Activated T-helper 2 cell treated with anti-CD3 and anti-CD28 coated beads, Interferon-gamma antibody, Interleukin-2, Interleukin-4, amounts not matched to agents 10 μg/mL and 5 μg/mL and 100 μg/mL, durations not matched to agents 14 hours and 24 hours and 36 hours (primary cell): ENCODE measurements at regions not wholly inside any gene's neighbourhood (a gene's known extent, or its start where the extent isn't known, plus 50 kb on each side); places are given as distances from the start of the nearest gene placed in this dataset.

Experiments used
- DNase-seq: peaks from one replicate; pipeline ENCODE4 v3.0.0; 2021; ENCODE audit warnings: low spot score
- H3K27ac Mint-ChIP-seq: one replicate; pipeline ENCODE4 v1.8.0; 2021; ENCODE audit warnings: mixed read lengths
- H3K27me3 Mint-ChIP-seq: one replicate; pipeline ENCODE4 v1.8.0; 2021; ENCODE audit warnings: low read depth, mixed read lengths
- H3K36me3 Mint-ChIP-seq: one replicate; pipeline ENCODE4 v1.8.0; 2021; ENCODE audit warnings: low read depth, mixed read lengths
- H3K4me1 Mint-ChIP-seq: one replicate; pipeline ENCODE4 v1.8.0; 2021; ENCODE audit warnings: low read depth, mixed read lengths
- H3K4me3 Mint-ChIP-seq: one replicate; pipeline ENCODE4 v1.8.0; 2021; ENCODE audit warnings: low read depth, mild to moderate bottlenecking, moderate library complexity, mixed read lengths
- H3K9me3 Mint-ChIP-seq: one replicate; pipeline ENCODE4 v1.8.0; 2021; ENCODE audit warnings: mixed read lengths
- intact Hi-C: fragments of 100-400 bp; cut with micrococcal nuclease; formaldehyde crosslinking; loops from one replicate; pipeline ENCODE4 v1.15.1; 2023

- Mint-ChIP-seq H3K9me3 (peaks cover 42% of the 10 kb centered on the region), H3K36me3 (no peaks in the 10 kb centered on the region), H3K27me3 (peaks cover 13% of the 10 kb centered on the region), H3K4me1 (peaks cover 3% of the 10 kb centered on the region), H3K4me3 (no peak overlapping the region), H3K27ac (no peak overlapping the region)
- no peak for DNase-seq
- intact Hi-C loops = no loop called here
Measured at GRCh38 chr10:78326372-78326771, 292.7 kb downstream of the RPS24 start.

- H3K4me3 Mint-ChIP-seq = no peak overlapping the region
- H3K27me3 Mint-ChIP-seq = peaks cover 8% of the 10 kb centered on the region
- no peaks in the 10 kb centered on the region for H3K36me3 Mint-ChIP-seq
- H3K4me1 Mint-ChIP-seq = peaks cover 3% of the 10 kb centered on the region
- no peak overlapping the region for H3K27ac Mint-ChIP-seq
- peak; percentile 3 for DNase-seq
- H3K9me3 Mint-ChIP-seq = peaks cover 42% of the 10 kb centered on the region
- intact Hi-C loops = no loop called here
Measured at GRCh38 chr10:78327778-78328591, 294.3 kb downstream of the RPS24 start.

DNA sequence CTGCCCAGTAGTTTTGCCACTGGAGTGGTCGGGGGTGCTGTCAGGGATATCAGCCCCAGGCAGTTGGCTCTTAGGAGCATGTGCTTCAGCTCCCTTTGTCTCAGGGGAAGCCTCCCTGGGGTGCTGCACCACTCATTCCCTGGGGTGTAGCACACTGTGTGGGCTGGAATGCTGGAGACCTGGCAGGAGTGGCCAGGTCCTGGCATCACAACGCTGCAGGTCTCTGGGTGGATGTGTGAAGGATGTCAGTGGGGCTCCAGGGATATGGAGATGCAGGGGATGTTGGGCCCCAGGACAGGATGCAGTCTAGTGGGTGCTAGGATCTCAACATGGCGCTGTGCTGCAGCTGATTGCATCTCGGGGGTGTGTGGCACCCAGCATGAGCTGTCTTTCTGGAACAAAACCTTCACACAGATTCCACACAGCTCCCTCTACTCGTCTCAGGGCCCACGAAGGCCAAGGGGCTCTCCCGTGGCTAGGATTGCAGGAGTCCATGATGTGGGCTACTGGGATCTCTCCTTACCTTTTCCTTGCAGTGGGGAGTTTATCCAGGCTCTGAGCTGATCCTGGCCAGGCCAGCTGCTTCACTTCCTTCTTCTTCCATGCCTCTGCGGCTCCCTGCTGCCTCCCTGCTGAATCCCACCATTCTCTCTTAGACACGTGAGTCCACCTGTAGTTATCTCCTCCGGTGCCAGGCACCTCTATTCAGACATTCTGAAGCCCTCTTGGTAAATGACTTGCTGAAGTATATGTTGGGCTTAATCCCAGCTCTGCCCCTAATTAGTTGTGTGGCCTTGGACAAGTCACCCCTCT lies 295.1 kb downstream of the RPS24 start:
- H3K36me3 Mint-ChIP-seq = no peaks in the 10 kb centered on the region
- intact Hi-C loops = no loop called here

GRCh38 chr10:78330884-78331283 lies 297.2 kb downstream of the RPS24 start:
- intact Hi-C loops = no loop called here
- no peaks in the 10 kb centered on the region for H3K4me1 Mint-ChIP-seq
- no peak overlapping the region for H3K4me3 Mint-ChIP-seq
- no peak overlapping the region for H3K27ac Mint-ChIP-seq
- peaks cover 5% of the 10 kb centered on the region for H3K27me3 Mint-ChIP-seq
- peaks cover 24% of the 10 kb centered on the region for H3K9me3 Mint-ChIP-seq
- no peaks in the 10 kb centered on the region for H3K36me3 Mint-ChIP-seq
- no peak for DNase-seq

More for the DNA sequence above, 295.1 kb downstream of the RPS24 start:
- Mint-ChIP-seq H3K4me3 (no peak overlapping the region), H3K27me3 (peaks cover 5% of the 10 kb centered on the region), H3K9me3 (peaks cover 42% of the 10 kb centered on the region), H3K4me1 (no peaks in the 10 kb centered on the region), H3K27ac (no peak overlapping the region)
- DNase-seq = peak; percentile 7

DNA sequence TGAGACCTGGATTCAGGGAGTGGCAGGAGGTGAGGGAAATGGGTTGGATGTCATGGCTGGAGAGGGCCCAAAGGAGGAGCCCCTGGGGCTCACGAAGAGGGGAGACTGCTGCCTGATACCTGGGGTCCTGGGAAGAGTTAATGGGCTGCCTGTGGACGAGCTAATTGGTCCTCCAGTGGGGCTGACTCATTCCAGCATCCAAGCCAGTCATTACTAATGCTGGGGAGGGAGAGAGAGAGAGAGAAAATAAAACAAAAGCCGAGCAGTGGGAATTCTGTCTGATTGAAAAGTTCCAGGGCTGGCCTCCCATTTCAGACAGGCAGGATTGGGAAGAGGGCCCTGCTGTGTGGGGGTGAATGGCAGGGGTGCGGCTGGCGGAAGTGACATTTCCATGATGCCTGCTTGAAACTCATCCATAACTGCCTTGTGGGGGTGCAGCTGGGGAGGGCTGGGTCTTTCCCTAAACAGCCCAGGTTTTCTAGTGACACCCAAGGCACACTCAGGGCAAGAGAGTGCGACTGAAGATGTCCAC lies 297.8 kb downstream of the RPS24 start:
- H3K4me3 Mint-ChIP-seq = no peak overlapping the region

GRCh38 chr10:78332012-78332411 lies 298.3 kb downstream of the RPS24 start:
- Mint-ChIP-seq H3K27me3 (peaks cover 3% of the 10 kb centered on the region), H3K27ac (no peak overlapping the region), H3K4me1 (no peaks in the 10 kb centered on the region), H3K9me3 (peaks cover 15% of the 10 kb centered on the region), H3K4me3 (no peak overlapping the region), H3K36me3 (no peaks in the 10 kb centered on the region)
- no peak for DNase-seq
- intact Hi-C loops = no loop called here

More for the DNA sequence above, 297.8 kb downstream of the RPS24 start:
- DNase-seq = no peak
- no peak overlapping the region for H3K27ac Mint-ChIP-seq
- H3K4me1 Mint-ChIP-seq = no peaks in the 10 kb centered on the region
- H3K36me3 Mint-ChIP-seq = no peaks in the 10 kb centered on the region
- H3K27me3 Mint-ChIP-seq = peaks cover 3% of the 10 kb centered on the region
- H3K9me3 Mint-ChIP-seq = peaks cover 18% of the 10 kb centered on the region
- intact Hi-C loops = no loop called here

DNA sequence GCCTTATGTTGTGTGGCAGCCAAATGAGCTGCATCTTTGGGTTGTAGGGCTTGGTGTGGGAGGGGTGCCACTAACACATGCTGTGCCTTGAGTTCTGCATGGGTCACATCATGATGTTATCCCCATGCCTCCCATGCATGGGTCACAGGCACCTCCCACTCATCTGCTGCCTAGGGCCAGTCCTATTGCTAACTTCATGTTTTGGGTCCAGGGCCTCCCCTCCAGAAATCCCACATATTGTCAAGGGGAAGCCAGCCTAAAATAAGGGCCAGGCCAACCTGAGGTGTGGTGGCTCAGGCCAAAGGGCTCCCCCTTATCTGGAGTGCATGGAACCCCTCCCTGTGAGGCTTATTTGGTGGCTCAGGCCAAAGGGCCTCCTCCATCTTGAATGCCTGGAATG lies 299.0 kb downstream of the RPS24 start:
- no peaks in the 10 kb centered on the region for H3K36me3 Mint-ChIP-seq
- H3K4me3 Mint-ChIP-seq = no peak overlapping the region
- H3K9me3 Mint-ChIP-seq = peaks cover 10% of the 10 kb centered on the region
- no peak overlapping the region for H3K27ac Mint-ChIP-seq
- no peaks in the 10 kb centered on the region for H3K4me1 Mint-ChIP-seq
- intact Hi-C loops = no loop called here
- no peak for DNase-seq
- peaks cover 3% of the 10 kb centered on the region for H3K27me3 Mint-ChIP-seq

- intact Hi-C loops = no loop called here
- no peak overlapping the region for H3K27ac Mint-ChIP-seq
- H3K4me1 Mint-ChIP-seq = no peaks in the 10 kb centered on the region
- peaks cover 6% of the 10 kb centered on the region for H3K9me3 Mint-ChIP-seq
- H3K27me3 Mint-ChIP-seq = peaks cover 7% of the 10 kb centered on the region
- no peak overlapping the region for H3K4me3 Mint-ChIP-seq
- H3K36me3 Mint-ChIP-seq = no peaks in the 10 kb centered on the region
- no peak for DNase-seq
Measured at GRCh38 chr10:78333362-78334143, 299.9 kb downstream of the RPS24 start.

DNA sequence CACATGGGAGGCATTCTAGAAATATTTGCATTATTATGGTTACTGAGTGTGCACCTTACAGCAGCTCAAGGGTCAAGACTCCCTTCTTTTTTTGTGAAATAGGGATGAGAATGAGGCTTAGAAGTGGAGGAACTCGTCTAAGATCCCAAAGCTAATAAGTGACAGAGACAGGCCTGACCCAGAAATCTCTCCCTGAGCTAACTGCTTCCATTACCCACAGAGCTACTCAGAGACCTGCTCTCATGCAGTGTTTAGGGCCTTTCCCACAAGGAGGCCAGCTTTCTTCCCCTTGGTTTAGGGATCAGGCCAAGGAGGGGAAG lies 301.7 kb downstream of the RPS24 start:
- Mint-ChIP-seq H3K36me3 (no peaks in the 10 kb centered on the region), H3K9me3 (no peaks in the 10 kb centered on the region), H3K4me1 (no peaks in the 10 kb centered on the region), H3K27ac (no peak overlapping the region), H3K4me3 (no peak overlapping the region), H3K27me3 (peaks cover 8% of the 10 kb centered on the region)
- intact Hi-C loops = no loop called here
- DNase-seq = no peak

DNA sequence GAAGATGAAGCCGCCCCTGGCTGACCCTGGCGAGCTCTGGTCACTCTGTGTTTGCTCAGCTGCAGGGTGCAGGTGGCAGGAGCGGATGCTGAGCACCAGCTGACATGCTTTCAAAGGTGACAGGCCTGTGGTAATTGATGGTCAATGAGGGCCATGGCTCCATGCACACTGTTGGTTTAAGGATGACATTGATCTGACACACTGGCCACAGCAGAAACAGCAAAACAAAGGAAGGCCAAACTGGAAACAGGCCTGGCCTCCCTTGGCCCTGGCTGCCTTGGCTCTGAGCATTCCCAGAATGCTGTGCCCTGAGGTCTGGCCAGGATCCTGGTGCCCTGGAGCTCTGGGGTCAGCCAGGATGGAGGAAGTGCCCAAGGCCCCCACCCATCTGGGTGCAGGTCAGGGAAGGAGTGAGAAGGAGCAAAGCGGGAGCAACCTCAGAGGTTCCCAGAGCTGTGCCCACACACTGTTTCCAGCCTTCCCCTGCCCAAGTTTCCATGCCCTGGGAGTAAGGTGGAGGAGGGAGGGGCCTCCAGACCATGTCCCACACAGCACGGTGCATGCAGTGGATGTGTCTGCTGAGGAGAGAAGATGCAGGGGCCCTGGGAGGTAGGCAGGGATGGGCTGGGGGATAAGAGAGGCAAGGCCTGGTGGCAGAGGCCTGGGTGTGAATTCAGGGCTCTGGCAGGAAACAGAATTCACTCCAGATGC lies 302.2 kb downstream of the RPS24 start:
- DNase-seq = no peak
- H3K9me3 Mint-ChIP-seq = no peaks in the 10 kb centered on the region
- H3K27me3 Mint-ChIP-seq = peaks cover 6% of the 10 kb centered on the region
- no peaks in the 10 kb centered on the region for H3K36me3 Mint-ChIP-seq
- no peak overlapping the region for H3K27ac Mint-ChIP-seq
- H3K4me1 Mint-ChIP-seq = no peaks in the 10 kb centered on the region
- no peak overlapping the region for H3K4me3 Mint-ChIP-seq
- intact Hi-C loops = no loop called here

DNA sequence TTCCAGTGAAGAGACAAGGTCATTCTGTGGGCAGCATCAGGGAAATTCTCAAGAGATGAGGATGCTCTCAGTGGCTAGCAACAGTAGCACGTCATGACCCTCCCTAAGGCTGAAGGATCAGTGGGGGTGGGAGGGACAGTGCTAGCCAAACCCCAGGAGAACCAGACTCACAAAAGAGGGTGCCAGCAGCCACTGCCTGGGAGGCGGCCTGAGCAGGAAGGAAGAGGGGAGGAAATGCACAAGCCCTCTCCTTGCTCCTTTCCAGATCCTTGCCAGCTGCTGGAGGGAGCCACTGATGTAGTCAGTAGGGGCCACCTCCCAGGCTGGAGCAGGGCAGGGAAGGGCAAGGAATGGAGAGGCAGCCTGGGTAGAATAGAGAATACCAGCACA lies 302.7 kb downstream of the RPS24 start:
- Mint-ChIP-seq H3K9me3 (no peaks in the 10 kb centered on the region), H3K4me3 (no peak overlapping the region), H3K27me3 (peaks cover 5% of the 10 kb centered on the region), H3K4me1 (no peaks in the 10 kb centered on the region), H3K27ac (no peak overlapping the region), H3K36me3 (no peaks in the 10 kb centered on the region)
- intact Hi-C loops = no loop called here
- DNase-seq = no peak

GRCh38 chr10:78337016-78337415 lies 303.4 kb downstream of the RPS24 start:
- H3K27ac Mint-ChIP-seq = no peak overlapping the region
- intact Hi-C loops = no loop called here
- H3K9me3 Mint-ChIP-seq = no peaks in the 10 kb centered on the region
- no peaks in the 10 kb centered on the region for H3K36me3 Mint-ChIP-seq
- H3K27me3 Mint-ChIP-seq = peaks cover 5% of the 10 kb centered on the region
- no peak overlapping the region for H3K4me3 Mint-ChIP-seq
- no peaks in the 10 kb centered on the region for H3K4me1 Mint-ChIP-seq
- DNase-seq = no peak
